ENCODE measurements at regions not wholly inside any gene's neighbourhood (a gene's known extent, or its start where the extent isn't known, plus 50 kb on each side); places are given as distances from the start of the nearest gene placed in this dataset.

DNA sequence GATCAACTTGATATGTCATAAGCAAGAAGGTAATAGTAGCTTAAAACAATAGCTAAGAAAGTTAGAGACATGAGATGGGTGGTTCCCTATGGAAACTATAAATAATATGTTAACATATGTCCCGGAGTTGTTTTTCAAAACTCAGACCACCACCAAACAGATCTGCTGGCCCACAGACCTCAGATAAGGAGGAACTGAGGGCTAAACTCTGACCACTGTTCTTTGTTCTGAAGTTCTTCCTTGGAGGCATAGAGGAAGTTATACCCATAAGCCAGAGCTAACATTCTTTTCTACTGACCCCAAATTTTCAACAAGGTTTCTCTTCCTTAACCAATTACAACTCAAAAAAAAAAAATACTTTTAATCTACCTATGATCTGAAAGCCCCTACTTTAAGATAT, 156.1 kb upstream of the FSCB start:
- TF ChIP-seq CTCF (IDR thresholded peaks at IDR 0.05; ENCODE audit: borderline replicate concordance, insufficient read depth, low read depth, low read length): no peak
- H3K4me3 ChIP-seq (ENCODE audit: low read depth, low read length): no peak overlapping the region

DNA sequence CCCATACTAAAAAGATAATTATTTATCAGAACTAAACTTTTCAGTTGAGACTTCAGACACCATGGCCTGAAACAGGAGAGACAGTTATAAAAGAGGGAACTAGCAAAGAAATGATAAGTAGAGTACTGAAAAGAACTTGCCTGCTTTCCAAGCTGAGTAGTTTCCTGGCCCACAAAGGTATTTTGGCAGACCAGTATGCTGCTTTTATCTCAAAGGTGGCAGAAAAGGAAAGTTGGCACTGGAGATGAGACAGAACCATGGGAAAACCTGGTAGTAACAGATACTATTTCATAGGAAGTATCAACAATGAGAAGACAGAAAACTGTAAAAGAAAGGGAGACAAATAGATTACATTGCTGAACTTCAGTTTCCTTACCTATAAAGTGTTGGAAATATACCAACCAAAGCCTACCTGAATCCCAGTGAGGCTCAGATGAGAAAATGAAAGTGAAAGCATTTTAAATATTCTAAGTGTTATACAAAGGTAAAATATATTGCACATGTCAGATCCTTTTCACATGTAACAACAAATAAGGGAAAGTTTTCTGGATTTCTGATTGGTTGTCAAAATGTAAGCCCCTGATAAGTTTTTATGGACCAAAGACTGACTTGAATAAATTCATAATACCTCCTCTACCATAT, 155.3 kb upstream of the FSCB start:
- no peak overlapping the region for H3K4me3 ChIP-seq (ENCODE audit: low read depth, low read length)
- TF ChIP-seq CTCF (IDR thresholded peaks at IDR 0.05; ENCODE audit: borderline replicate concordance, insufficient read depth, low read depth, low read length): no peak

DNA sequence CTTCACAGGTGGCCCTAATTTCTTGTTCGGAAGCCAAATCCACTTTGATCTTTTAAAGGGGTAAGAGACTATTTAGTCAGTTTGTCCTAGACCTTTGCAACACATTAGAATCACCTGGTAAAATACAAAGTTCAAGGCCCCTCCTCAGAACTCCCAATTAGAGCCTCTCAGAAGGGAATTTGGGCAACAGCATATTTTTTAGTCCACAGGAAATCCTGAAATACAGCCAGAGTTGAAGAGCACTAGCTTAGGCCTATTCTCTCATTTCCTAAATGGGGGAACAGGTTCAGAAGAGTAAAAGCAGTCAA, 151.3 kb upstream of the FSCB start:
- no peak overlapping the region for H3K4me3 ChIP-seq (ENCODE audit: low read depth, low read length)

GRCh38 chr14:44657696-44658388, 150.8 kb upstream of the FSCB start:
- no peak overlapping the region for H3K4me3 ChIP-seq (ENCODE audit: low read depth, low read length)
- TF ChIP-seq CTCF (IDR thresholded peaks at IDR 0.05; ENCODE audit: borderline replicate concordance, insufficient read depth, low read depth, low read length): no peak

More for the DNA sequence above, 151.3 kb upstream of the FSCB start:
- no peak for TF ChIP-seq CTCF (IDR thresholded peaks at IDR 0.05; ENCODE audit: borderline replicate concordance, insufficient read depth, low read depth, low read length)

DNA sequence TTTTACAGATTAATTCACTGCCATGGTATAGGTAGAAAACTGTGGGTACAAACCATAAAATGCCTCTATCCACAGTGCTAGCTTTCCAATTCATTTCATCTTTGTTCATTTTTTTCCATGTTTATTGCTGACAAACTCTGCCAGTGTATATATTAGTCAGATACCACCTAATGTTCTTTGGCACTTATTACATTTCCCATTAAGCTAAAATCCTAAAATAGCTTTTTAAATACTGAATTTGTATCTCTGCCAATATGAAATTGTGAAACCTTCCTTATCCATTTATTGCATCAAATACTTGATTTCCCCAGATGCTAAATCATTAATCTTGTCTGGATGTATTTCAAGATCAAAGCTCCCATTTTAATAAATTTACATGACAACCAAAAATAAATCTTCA, 150.1 kb upstream of the FSCB start:
- no peak overlapping the region for H3K4me3 ChIP-seq (ENCODE audit: low read depth, low read length)
- TF ChIP-seq CTCF (IDR thresholded peaks at IDR 0.05; ENCODE audit: borderline replicate concordance, insufficient read depth, low read depth, low read length): no peak

- no peak overlapping the region for H3K4me3 ChIP-seq (ENCODE audit: low read depth, low read length)
- TF ChIP-seq CTCF (IDR thresholded peaks at IDR 0.05; ENCODE audit: borderline replicate concordance, insufficient read depth, low read depth, low read length): no peak
These were observed 147.5 kb upstream of the FSCB start for GRCh38 chr14:44654591-44654990.

GRCh38 chr14:44653641-44654040, 146.6 kb upstream of the FSCB start:
- H3K4me3 ChIP-seq (ENCODE audit: low read depth, low read length): no peak overlapping the region
- no peak for TF ChIP-seq CTCF (IDR thresholded peaks at IDR 0.05; ENCODE audit: borderline replicate concordance, insufficient read depth, low read depth, low read length)
